ENCODE measurements at regions not wholly inside any gene's neighbourhood (a gene's known extent, or its start where the extent isn't known, plus 50 kb on each side); places are given as distances from the start of the nearest gene placed in this dataset.
A peak's percentile ranks its signal among the peaks of the same experiment; 100 is the strongest.
"Not testable (repeated sequence)": the region's sequence is repeated elsewhere in the genome, so short reads cannot be mapped to it uniquely, and the experiment has no call there.

- DNase-seq: not testable (repeated sequence)
Observed at GRCh38 chr13:50510885-50511545, 332.5 kb downstream of the DLEU7 start.

DNA sequence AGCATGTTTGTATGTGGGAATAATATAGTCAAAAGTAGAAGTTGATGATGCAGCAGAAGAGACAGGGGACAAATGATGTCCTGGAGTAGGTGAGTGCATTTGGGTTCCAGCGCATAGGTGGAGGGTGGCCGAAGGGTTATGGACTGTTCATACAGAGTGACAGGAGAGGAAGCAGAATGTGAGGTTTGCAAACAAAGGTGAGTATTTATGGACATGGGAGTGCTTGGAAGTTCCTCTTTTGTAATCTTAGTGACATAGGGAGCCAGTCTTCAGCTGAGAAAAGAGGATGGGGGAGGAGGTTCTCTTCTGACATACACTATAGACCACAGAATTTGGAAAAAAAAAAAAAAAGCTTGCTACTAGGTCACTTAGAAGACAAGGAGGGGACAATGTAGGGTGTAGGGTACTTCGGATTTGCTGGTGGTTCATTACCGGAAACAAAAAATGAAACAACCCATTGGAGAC lies 331.6 kb downstream of the DLEU7 start:
- peak; percentile 20 for DNase-seq

DNA sequence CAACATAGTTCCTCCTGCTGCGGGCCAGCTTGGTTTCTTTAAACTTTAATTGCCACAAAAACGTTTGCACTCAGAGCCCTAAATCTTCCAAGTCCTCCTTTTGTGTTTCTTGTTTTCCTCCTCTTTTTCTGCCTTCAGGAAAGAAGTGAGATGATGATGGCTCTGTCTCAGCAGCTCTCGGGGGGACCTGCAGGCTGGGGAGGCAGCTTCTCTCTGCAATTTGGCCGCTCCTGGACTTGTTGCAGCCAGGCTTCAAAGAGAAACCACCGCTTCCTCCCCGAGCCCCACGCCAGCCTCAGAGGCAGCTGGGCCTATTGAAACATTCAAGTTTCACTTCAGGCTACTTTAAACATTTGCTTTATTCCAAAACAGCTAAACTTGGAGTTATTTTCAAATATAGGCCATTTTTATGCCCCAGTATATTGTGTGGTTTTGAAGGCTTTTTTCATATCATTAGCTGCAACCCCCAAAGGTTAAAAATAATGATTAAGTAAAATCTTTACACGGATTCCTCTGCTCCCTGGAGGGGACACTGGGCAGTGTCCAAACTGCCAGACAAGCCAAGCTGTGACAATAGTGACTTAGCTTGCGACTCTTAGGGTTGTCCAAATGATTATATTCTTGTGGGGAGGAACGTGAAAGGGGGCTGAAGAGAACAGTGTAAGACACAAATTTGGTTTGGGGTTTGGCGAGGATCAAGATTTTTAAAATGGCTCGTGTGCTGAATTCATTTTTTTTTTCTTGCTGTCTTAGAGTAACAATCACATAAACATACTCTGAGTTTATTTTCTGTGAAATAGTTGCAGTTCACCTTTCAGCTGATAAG lies 330.8 kb downstream of the DLEU7 start:
- peak; percentile 55 for DNase-seq

- DNase-seq: no peak
Observed at GRCh38 chr13:50513300-50513877, 330.1 kb downstream of the DLEU7 start.

- DNase-seq: no peak
Observed at GRCh38 chr13:50514249-50514648, 329.2 kb downstream of the DLEU7 start.

GRCh38 chr13:50518131-50518530 lies 325.4 kb downstream of the DLEU7 start:
- DNase-seq: no peak

- no peak for DNase-seq
Observed at GRCh38 chr13:50518781-50519201, 324.7 kb downstream of the DLEU7 start.

DNA sequence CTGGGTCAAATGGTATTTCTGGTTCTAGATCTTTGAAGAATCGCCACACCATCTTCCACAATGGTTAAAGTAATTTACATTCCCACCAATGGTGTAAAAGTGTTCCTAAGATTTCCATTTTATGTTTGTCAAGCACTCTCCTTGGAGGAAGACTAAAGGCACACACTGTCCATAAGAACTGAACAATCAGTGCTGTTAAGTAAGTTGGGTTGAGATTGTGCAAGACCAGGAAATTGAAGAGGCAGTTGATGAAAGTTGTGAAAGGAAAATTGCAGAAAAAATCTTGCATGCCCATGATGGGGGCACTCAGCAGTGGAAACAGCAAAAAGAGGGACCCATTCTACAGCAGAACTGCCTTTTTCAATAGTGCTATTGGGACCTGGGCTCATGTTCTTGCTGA lies 323.6 kb downstream of the DLEU7 start:
- DNase-seq: no peak

DNA sequence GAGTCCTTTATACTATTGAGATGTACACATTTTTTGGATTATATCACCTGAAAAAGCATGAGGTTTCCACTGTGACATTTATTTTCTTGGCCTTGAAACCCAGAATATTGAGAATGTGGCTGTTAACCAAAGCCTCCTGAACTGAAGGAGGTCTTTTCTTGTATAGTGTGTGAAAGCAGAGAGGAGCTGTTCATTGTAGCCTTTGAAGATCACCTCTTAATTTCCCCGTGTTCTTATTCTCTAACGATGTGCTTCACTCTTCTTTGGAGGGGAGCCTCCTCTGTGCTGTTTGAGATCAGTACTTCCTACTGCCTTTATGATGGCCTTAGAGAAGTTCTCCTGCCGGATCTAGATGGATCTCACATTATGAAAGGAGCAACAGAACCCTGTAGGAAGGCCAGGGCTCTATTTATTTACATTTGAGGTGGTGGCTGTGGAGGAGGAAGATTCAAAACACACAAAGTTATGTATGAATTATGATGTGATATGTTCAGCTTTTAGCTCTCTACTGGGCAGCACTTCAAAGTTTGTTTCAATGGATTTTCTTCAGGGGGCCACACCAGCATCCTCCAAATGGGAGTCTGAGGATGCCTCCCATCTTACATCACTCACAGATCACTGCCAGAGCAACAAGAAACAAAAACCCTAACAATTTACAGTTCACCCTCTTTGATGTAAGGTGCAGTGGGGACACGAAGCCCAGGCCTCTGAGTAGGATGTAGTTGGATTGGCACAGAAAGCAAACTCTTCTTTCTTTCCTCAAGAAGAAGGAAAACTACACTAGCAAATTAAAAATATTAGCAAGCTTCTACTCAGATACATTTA lies 322.3 kb downstream of the DLEU7 start:
- DNase-seq: no peak

DNA sequence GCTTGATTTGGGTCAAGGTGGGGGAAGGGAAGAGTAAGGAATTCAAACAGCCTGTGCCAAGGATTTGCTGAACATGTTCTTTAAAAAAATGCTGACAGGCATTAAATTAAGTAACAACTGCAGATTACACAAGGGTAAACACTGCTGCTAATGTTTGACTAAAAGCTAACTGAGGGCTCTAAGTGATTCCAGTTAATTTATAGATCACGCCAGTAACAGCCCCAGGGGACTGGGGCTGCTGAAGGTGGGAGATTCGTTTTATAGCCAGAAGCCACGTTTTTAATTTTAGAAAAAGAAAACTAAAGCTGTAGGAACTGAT lies 321.7 kb downstream of the DLEU7 start:
- no peak for DNase-seq

DNA sequence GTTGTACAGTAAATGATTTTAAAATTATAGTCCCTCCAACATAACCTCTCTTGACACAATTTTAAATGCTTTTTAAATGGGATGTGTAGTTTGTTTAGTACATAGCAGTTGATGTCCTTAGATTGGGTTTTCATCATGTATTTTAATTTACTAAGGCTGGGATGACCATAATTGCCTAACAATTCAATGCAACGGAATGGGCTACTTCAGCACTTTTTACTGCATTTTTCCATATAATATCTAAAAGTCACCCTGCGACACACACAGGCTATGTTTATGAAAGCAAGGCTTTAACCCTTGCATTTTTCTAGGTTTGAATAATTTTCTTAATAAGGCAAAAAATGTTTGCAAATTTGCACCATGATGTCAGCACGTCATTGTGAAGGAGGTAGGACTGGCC lies 321.0 kb downstream of the DLEU7 start:
- DNase-seq: no peak

DNA sequence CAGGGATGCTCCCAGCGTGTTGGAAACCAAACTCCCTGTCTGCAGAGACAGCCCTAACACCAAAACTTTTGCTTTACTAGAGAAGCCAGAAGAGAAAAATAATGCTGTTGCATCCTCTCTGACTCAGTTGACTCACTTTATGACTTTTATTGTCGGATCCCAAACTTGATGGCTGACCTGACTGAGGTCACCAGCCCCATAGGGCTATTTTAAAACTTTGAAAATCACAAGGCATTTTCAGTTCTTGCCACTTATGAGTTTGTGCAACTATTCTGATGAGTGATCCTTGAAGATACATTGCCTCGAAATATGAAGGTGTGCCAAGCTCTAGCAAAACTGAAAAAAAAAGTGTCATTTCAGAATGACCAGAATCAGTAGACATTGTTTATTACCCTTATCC lies 320.2 kb downstream of the DLEU7 start:
- DNase-seq: no peak

GRCh38 chr13:50524560-50524959 lies 318.9 kb downstream of the DLEU7 start:
- DNase-seq: no peak

DNA sequence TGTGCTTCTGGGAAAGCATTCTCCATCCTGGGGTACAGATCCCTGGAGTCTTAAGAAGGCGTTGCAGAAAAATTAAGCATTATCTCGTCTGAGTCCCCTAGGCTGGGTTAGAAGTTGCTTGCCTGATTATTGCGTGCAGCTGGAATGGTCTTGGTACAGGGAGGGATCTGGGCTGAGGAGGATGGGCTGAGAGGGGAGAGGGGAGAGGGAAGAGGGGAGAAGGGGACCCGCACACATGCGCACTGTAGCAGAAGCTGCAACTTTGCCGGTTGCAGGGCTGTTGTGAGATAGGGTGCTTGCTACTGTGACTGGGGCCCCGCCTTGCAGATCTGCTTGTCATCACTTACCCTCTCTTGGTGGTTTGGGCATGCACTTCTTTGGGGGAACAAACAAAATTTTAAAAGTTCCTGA lies 316.8 kb downstream of the DLEU7 start:
- no peak for DNase-seq

DNA sequence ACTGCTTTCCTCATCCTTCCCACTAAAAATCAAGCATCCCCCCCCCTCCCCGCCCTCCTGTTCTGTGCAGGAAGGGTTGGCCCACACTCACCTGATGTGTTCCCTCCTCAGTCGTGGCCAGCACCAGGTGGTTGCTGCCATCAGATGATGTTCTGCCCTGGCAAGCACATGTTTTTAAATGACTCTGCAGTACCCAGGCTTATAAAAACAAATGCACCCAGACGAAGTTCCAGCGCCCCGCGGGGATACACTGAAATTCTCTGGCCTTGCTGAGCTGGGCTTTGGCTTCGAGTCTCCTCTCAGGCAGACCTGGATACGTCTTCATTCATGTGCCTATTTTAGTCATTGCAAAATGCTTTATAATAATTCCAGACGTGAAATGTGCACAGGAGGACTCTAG lies 316.3 kb downstream of the DLEU7 start:
- no peak for DNase-seq

GRCh38 chr13:50527612-50528509 lies 315.6 kb downstream of the DLEU7 start:
- DNase-seq: no peak

GRCh38 chr13:50529154-50529882 lies 314.2 kb downstream of the DLEU7 start:
- DNase-seq: no peak

DNA sequence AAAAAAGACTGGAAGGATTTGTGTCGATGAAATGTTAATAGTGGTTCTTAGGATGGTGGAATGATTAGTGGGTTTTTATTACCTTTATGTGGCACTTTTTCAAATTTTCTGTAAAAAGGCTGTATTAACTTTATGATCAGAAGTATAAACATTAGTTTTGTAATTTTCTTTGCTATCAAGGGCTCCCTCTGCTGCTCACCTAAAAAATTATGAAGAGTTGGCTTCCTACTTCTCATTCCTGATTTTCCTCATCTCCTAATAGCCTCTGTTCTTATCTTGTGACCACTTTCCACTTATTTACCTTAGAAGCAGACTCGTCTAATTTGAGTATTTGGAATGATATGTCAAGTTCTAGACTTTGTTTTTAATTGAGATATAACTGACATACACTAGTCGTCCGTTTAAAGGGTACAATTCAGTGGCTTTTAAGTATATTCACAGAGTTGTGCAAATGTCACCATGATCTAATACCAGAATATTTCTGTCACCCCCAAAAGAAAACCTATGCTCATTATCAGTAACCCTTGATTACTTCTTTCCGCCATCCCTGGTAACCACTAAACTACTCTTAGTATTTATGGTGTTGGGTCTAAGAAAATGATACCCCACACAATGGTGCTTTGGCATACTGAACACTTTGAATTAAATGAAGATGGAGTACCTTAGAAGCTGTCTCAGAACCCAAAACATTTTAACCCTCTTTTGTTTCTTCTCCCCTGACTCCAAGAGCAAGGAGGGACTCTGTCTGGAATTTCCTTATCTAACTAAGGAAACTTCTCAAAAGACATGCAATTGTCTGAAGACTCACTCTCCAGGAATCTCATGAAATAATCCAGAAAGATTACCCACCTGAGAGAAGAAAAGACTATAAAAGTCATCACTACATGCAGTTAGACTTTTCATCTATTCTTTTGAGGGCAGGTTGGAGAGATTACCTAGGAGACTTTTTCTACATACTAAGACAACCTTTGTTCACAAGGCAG lies 311.3 kb downstream of the DLEU7 start:
- peak; percentile 35 for DNase-seq

- DNase-seq: no peak
Observed at GRCh38 chr13:50535050-50535449, 308.4 kb downstream of the DLEU7 start.

- no peak for DNase-seq
Observed at GRCh38 chr13:50537029-50537428, 306.5 kb downstream of the DLEU7 start.
